Erythroblast (primary cell): ENCODE measurements at regions not wholly inside any gene's neighbourhood (a gene's known extent, or its start where the extent isn't known, plus 50 kb on each side); places are given as distances from the start of the nearest gene placed in this dataset.

ENCODE experiments used
- GATA1 ChIP-seq: IDR thresholded peaks from 2 replicates; pipeline ENCODE4 v1.6.1; 2011; ENCODE audit warnings: low read depth, mild to moderate bottlenecking, control low read depth, low read length, moderate library complexity
- POLR2A ChIP-seq: IDR thresholded peaks from 2 replicates; pipeline ENCODE4 v1.6.1; 2011; ENCODE audit warnings: mild to moderate bottlenecking, low read length

DNA sequence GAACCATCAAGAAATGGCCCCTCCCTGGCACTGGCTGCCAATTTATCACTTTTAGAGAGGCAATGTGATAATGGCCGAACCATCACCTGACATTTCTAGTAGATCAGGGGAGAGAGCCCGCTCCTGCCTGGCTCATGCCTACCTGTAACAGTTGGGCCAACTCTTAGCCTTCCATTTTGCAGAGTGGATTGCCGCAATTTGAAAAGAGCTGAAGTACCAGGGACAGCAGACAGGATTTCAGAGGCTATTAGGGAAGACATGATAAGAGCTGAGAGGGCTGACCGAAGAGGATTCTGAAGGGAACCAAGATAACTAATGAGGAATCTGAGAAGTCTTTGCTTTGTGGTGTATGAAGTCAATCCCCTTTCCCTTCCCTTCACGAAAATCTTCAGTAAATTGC lies 121.2 kb upstream of the ANKRD28 start:
- no peak for TF ChIP-seq POLR2A
- no peak for TF ChIP-seq GATA1
